SK-N-SH (cell line): ENCODE measurements at regions not wholly inside any gene's neighbourhood (a gene's known extent, or its start where the extent isn't known, plus 50 kb on each side); places are given as distances from the start of the nearest gene placed in this dataset.

Source experiments
- CHD2 ChIP-seq: fragments of 150-350 bp; IDR thresholded peaks from 2 replicates; pipeline ENCODE4 v1.6.1; 2018; ENCODE audit warnings: low read length; ENCODE audit not compliant: partially characterized antibody
- CTCF ChIP-seq: fragments of 200-600 bp; sonication (generic); IDR thresholded peaks from 2 replicates; pipeline ENCODE4 v1.6.1; 2017; ENCODE audit warnings: antibody characterized with exemption, mild to moderate bottlenecking, moderate library complexity
- MAX ChIP-seq: IDR thresholded peaks from 2 replicates; pipeline ENCODE4 v1.4.0; 2012; ENCODE audit warnings: low read depth
- REST ChIP-seq: IDR thresholded peaks from 2 replicates; pipeline ENCODE4 v1.6.1; 2012; ENCODE audit warnings: mild to moderate bottlenecking, low read depth, low read length, moderate library complexity
- RFX5 ChIP-seq: IDR thresholded peaks from 2 replicates; pipeline ENCODE4 v1.6.1; 2012; ENCODE audit warnings: mild to moderate bottlenecking, improper control_type of control experiment, low read length

- TF ChIP-seq REST = no peak
- no peak for TF ChIP-seq RFX5
- no peak for TF ChIP-seq CHD2
- no peak for TF ChIP-seq CTCF
- no peak for TF ChIP-seq MAX
Measured at GRCh38 chr1:82452096-82452495, 651.4 kb downstream of the ADGRL2 start.
